GM21619 (cell line): ENCODE measurements at regions not wholly inside any gene's neighbourhood (a gene's known extent, or its start where the extent isn't known, plus 50 kb on each side); places are given as distances from the start of the nearest gene placed in this dataset.

ENCODE experiments used
- ATAC-seq: cut with Tn5 transposase; IDR thresholded peaks from one replicate; pipeline ENCODE4 v1.9.1; 2021; ENCODE audit not compliant: unreplicated experiment

DNA sequence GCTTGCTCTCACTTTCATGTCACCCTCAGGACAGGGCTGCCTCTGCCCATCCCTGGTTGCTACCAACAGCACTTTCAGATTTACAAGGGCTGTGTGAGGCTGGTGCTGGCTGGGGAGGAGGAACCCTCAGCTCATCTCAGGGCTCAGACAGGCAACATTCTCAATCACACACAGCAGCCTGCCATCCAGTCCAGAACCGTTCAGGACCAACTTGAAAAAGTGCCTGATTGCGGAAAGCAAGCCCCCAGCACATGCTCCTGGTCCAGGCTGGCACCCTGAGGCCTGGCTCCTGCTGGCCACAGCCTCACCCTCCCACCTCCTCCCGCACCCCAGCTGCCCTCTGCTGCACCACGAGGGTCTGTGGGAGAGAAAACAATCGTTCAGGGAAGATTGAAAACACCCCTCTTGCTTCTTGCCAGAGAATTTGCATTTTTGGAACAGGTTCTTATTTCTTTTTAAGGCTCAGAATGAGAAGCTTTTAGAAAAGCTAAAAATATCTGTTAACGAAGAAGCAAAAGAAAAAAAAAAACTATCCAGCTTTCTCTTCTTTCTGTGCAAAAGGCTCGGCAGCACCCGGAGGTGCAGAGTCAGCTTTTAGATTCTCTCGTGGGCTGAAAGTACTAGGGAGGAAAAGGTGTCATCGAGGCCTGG, 403.8 kb upstream of the ID2 start:
- peak; percentile 78 for ATAC-seq

DNA sequence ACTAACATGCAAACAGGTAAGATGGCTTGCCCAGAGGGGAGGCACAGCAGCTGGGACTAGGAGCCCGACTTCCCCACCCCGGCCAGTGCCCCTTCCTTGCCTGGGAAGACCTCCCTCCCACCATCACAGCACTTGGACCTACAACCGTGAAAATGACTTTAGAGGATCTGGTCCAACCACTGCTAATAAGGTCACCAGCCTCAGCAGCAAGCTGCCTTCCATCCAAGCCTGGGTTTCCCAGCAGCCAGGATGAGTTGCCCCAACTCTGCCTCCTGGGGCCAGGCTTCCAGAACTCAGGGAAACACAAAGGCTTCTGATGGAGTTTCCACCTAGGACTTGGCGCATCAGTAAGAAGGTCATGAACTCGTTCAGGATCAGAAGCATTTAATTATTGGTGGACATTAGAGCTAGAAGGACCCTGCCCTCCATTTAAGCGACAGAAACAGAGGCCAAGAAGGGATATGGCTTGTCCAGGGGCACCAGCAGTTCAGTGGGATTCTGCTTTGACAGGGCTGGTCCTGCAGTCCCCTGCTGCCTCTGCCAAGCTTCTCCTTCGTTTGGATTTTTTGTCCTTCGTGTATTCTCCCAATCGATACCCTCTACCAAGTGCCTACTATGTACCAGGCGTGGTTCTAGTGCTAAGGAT, 403.0 kb upstream of the ID2 start:
- no peak for ATAC-seq

GRCh38 chr2:8279506-8279905, 402.4 kb upstream of the ID2 start:
- ATAC-seq = no peak

GRCh38 chr2:8281234-8281633, 400.6 kb upstream of the ID2 start:
- no peak for ATAC-seq

GRCh38 chr2:8281950-8282857, 399.7 kb upstream of the ID2 start:
- no peak for ATAC-seq

DNA sequence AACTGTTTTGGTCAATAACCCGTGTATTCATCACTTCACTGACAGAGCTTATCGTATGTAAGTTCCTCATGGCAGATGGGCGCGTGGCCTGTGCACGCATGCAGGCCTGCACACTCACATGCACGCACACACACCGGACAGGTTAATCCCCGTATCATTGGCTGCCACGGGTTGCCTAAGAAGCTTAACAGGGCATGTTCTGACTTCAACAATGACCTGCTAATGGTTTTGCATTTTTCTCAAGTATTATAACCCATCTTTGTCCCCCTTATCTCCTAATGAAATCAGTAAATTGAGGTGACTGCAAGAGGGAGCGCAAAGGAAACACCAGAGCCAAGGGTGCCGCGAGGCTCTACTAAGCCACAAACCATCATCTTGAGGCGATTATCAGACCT, 399.0 kb upstream of the ID2 start:
- no peak for ATAC-seq

- ATAC-seq = no peak
Measured at GRCh38 chr2:8285081-8285480, 396.8 kb upstream of the ID2 start.

GRCh38 chr2:8285898-8286297, 396.0 kb upstream of the ID2 start:
- no peak for ATAC-seq

- ATAC-seq = no peak
Measured at GRCh38 chr2:8288206-8288605, 393.6 kb upstream of the ID2 start.

- no peak for ATAC-seq
Measured at GRCh38 chr2:8289111-8289510, 392.7 kb upstream of the ID2 start.

- no peak for ATAC-seq
Measured at GRCh38 chr2:8290771-8291352, 391.0 kb upstream of the ID2 start.

- no peak for ATAC-seq
Measured at GRCh38 chr2:8296306-8296705, 385.6 kb upstream of the ID2 start.

DNA sequence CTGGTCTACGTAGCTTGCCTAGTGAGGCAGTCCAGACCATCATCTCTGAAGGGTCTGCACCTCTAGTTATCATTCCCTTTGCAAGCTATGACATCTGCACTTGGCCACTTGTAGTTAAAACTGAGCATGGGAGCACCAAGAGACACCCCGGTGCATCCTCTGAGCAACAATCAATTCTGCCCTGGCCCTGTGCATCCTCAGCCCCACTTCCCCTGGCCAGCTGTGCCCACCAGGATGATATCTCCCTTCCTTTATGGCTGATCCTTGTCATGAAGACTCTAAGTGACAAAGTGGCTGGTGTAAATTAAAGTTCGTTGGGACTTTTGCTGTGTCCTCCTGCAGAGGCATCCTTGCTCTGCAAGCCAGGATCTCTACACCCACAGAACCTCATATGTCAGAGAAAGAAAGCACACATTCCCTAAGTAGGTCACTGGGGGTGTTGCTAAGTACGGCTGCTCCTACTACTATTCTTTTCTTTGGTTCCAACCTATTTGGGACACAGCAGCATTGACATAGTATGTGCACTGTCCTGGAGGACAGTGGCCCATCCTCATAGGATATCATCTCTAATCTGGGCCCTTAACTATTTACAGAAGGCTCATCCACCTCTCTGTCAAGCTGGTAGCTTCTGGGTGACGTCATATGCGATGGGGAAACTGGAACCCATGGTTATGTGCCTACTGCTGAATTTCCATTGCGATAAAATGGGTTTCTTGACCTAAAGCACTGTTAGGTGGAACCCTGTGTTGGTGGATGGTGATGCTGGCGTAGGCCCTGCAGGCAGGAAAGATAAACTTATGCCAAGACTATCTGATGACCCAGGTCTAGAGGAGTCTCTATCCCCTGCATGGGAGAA, 384.3 kb upstream of the ID2 start:
- no peak for ATAC-seq

GRCh38 chr2:8298783-8299182, 383.1 kb upstream of the ID2 start:
- no peak for ATAC-seq

GRCh38 chr2:8300216-8300615, 381.6 kb upstream of the ID2 start:
- no peak for ATAC-seq

- no peak for ATAC-seq
Measured at GRCh38 chr2:8300905-8301304, 381.0 kb upstream of the ID2 start.

DNA sequence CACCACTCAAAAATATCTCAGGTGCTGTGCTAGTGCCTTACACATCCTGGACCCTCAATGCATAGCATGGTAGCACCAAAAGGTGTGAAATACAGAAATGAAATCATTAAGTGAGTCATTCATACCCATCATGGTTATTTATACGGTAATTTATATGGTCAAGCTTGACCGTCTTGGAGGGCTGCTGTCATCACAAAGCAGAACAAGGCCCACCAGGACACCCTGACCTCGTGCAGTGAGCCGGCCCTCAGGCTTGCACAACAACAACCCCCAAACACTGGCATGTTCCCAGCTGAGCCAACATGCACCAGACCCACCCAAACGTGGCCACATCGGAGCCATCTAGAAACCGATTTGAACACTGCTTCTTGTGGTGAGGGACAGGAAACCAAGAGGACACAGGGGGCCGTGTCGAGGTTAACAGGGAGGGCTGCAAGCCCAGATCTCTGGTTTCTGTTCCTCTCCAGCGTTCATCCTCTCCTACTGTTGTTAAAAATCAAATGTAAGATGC, 378.5 kb upstream of the ID2 start:
- peak; percentile 72 for ATAC-seq

GRCh38 chr2:8304821-8305766, 376.8 kb upstream of the ID2 start:
- no peak for ATAC-seq
